H9 (cell line): ENCODE measurements at regions not wholly inside any gene's neighbourhood (a gene's known extent, or its start where the extent isn't known, plus 50 kb on each side); places are given as distances from the start of the nearest gene placed in this dataset.

Source experiments
- DNase-seq: peaks from one replicate; pipeline ENCODE4 v3.0.0-alpha.2; 2017
- H2AFZ ChIP-seq: one replicate; pipeline ENCODE4 v1.6.1; 2013; ENCODE audit warnings: mild to moderate bottlenecking, low read length, control low read depth, moderate library complexity
- H2AK5ac ChIP-seq: 2 replicates; pipeline ENCODE4 v1.6.1; 2013; ENCODE audit warnings: low read length, control low read depth, mixed read lengths; ENCODE audit not compliant: insufficient read length
- H2BK120ac ChIP-seq: one replicate; pipeline ENCODE4 v1.6.1; 2013; ENCODE audit warnings: low read depth, mild to moderate bottlenecking, low read length, control low read depth, inconsistent platforms; ENCODE audit not compliant: poor library complexity, severe bottlenecking
- H2BK12ac ChIP-seq: 2 replicates; pipeline ENCODE4 v1.6.1; 2013; ENCODE audit warnings: low read length, control low read depth, mixed read lengths, low read depth; ENCODE audit not compliant: insufficient read length
- H2BK15ac ChIP-seq: 2 replicates; pipeline ENCODE4 v1.6.1; 2013; ENCODE audit warnings: low read depth, low read length, control low read depth
- H2BK20ac ChIP-seq: one replicate; pipeline ENCODE4 v1.6.1; 2013; ENCODE audit warnings: low read depth, mild to moderate bottlenecking, low read length, control low read depth, inconsistent platforms; ENCODE audit not compliant: poor library complexity, severe bottlenecking
- H2BK5ac ChIP-seq: 2 replicates; pipeline ENCODE4 v1.6.1; 2013; ENCODE audit warnings: low read length, control low read depth, mixed read lengths; ENCODE audit not compliant: insufficient read length
- H3K14ac ChIP-seq: 2 replicates; pipeline ENCODE4 v1.6.1; 2013; ENCODE audit warnings: low read length, control low read depth; ENCODE audit not compliant: insufficient read depth
- H3K18ac ChIP-seq: 2 replicates; pipeline ENCODE4 v1.6.1; 2013; ENCODE audit warnings: low read depth, mild to moderate bottlenecking, mixed read lengths, low read length, control low read depth; ENCODE audit not compliant: insufficient read length
- H3K23ac ChIP-seq: 2 replicates; pipeline ENCODE4 v1.6.1; 2013; ENCODE audit warnings: low read length, control low read depth, mixed read lengths, low read depth; ENCODE audit not compliant: insufficient read length
- H3K23me2 ChIP-seq: 2 replicates; pipeline ENCODE4 v1.6.1; 2013; ENCODE audit warnings: low read depth, mild to moderate bottlenecking, mixed read lengths, low read length, control low read depth; ENCODE audit not compliant: insufficient read length, poor library complexity, severe bottlenecking
- H3K27ac ChIP-seq: 2 replicates; pipeline ENCODE4 v1.5.1; 2013; ENCODE audit warnings: low read length, control low read depth, mixed read lengths, low read depth; ENCODE audit not compliant: insufficient read length
- H3K27me3 ChIP-seq: 2 replicates; pipeline ENCODE4 v1.6.1; 2013; ENCODE audit warnings: low read length, control low read depth, inconsistent platforms; ENCODE audit not compliant: insufficient read depth
- H3K4ac ChIP-seq: 2 replicates; pipeline ENCODE4 v1.6.1; 2013; ENCODE audit warnings: low read depth, mild to moderate bottlenecking, control low read depth, inconsistent platforms, low read length, moderate library complexity
- H3K4me1 ChIP-seq: 2 replicates; pipeline ENCODE4 v1.6.1; 2013; ENCODE audit warnings: low read length, control low read depth, inconsistent platforms; ENCODE audit not compliant: insufficient read depth
- H3K4me2 ChIP-seq: 2 replicates; pipeline ENCODE4 v1.6.1; 2013; ENCODE audit warnings: low read length, control low read depth, mixed read lengths; ENCODE audit not compliant: insufficient read length, insufficient read depth
- H3K56ac ChIP-seq: 2 replicates; pipeline ENCODE4 v1.6.1; 2013; ENCODE audit warnings: low read depth, mild to moderate bottlenecking, mixed read lengths, low read length, control low read depth; ENCODE audit not compliant: insufficient read length
- H3K79me1 ChIP-seq: 2 replicates; pipeline ENCODE4 v1.6.1; 2013; ENCODE audit warnings: low read depth, mild to moderate bottlenecking, moderate library complexity, low read length, control low read depth, inconsistent platforms; ENCODE audit not compliant: insufficient read depth, poor library complexity, severe bottlenecking
- H3K79me2 ChIP-seq: 2 replicates; pipeline ENCODE4 v1.6.1; 2013; ENCODE audit warnings: low read length, control low read depth, inconsistent platforms; ENCODE audit not compliant: insufficient read depth
- H3K9ac ChIP-seq: 2 replicates; pipeline ENCODE4 v1.6.1; 2013; ENCODE audit warnings: low read length, control low read depth, mixed read lengths; ENCODE audit not compliant: insufficient read length; ENCODE audit errors: extremely low read depth
- H3K9me3 ChIP-seq: one replicate; pipeline ENCODE4 v1.6.1; 2013; ENCODE audit warnings: low read depth, low read length, inconsistent platforms; ENCODE audit not compliant: control insufficient read depth
- H3T11ph ChIP-seq: one replicate; pipeline ENCODE4 v1.6.1; 2013; ENCODE audit warnings: mild to moderate bottlenecking, low read length, control low read depth, inconsistent platforms
- H4K20me1 ChIP-seq: one replicate; pipeline ENCODE4 v1.6.1; 2013; ENCODE audit not compliant: control insufficient read depth, insufficient read length, insufficient read depth
- H4K5ac ChIP-seq: 2 replicates; pipeline ENCODE4 v1.6.1; 2013; ENCODE audit warnings: low read depth, mild to moderate bottlenecking, mixed read lengths, low read length, control low read depth; ENCODE audit not compliant: insufficient read length
- H4K8ac ChIP-seq: replicated peaks from 2 replicates; pipeline ENCODE4 v1.6.1; 2013; ENCODE audit warnings: low read length, control low read depth, mixed read lengths, low read depth; ENCODE audit not compliant: insufficient read length
- H4K91ac ChIP-seq: 2 replicates; pipeline ENCODE4 v1.6.1; 2013; ENCODE audit warnings: low read depth, mild to moderate bottlenecking, moderate library complexity, mixed read lengths, low read length, control low read depth; ENCODE audit not compliant: insufficient read length
- H3K27ac Mint-ChIP-seq, 3 experiments: 2 replicates in 2 of 3; 3 replicates in 1 of 3; pipeline ENCODE4 v1.8.0; 2020 to 2021; ENCODE audit warnings: mixed read lengths in 3 of 3, mild to moderate bottlenecking in 1 of 3, moderate library complexity in 1 of 3
- H3K27me3 Mint-ChIP-seq: 2 replicates; pipeline ENCODE4 v1.8.0; 2021; ENCODE audit warnings: low read depth, mild to moderate bottlenecking, moderate library complexity, mixed read lengths
- H3K36me3 Mint-ChIP-seq, 3 experiments: 2 replicates in 2 of 3; 3 replicates in 1 of 3; pipeline ENCODE4 v1.8.0; 2020 to 2021; ENCODE audit warnings: low read depth in 3 of 3, mixed read lengths in 3 of 3; ENCODE audit not compliant: insufficient read depth in 1 of 3
- H3K4me1 Mint-ChIP-seq, 2 experiments: 2 replicates each; pipeline ENCODE4 v1.8.0; 2020; ENCODE audit warnings: mixed read lengths in 2 of 2
- H3K4me3 Mint-ChIP-seq, 2 experiments: 2 replicates in 1 of 2; 3 replicates in 1 of 2; pipeline ENCODE4 v1.8.0; 2020 to 2021; ENCODE audit warnings: mild to moderate bottlenecking in 2 of 2, mixed read lengths in 2 of 2, moderate library complexity in 1 of 2
- H3K9me3 Mint-ChIP-seq, 2 experiments: 2 replicates in 1 of 2; 3 replicates in 1 of 2; pipeline ENCODE4 v1.8.0; 2020; ENCODE audit warnings: mild to moderate bottlenecking in 2 of 2, mixed read lengths in 2 of 2, moderate library complexity in 1 of 2
- WGBS: extraction: QIAGEN DNeasy Blood & Tissue Kit; methylation state at CpG from one replicate; pipeline ENCODE4 v1.1.7; 2013; ENCODE audit warnings: missing lambda C conversion rate, low lambda C conversion rate, mixed read lengths; ENCODE audit not compliant: insufficient read length; ENCODE audit errors: extremely low coverage; 5-methylcytosine and 5-hydroxymethylcytosine counted together
- TF ChIP-seq, protein P1 (sequence below): fragments of 200-600 bp; sonication (generic); conservative IDR thresholded peaks from 3 replicates; pipeline ENCODE4 v1.8.0; 2021; ENCODE audit warnings: antibody characterized with exemption, mild to moderate bottlenecking

DNA sequence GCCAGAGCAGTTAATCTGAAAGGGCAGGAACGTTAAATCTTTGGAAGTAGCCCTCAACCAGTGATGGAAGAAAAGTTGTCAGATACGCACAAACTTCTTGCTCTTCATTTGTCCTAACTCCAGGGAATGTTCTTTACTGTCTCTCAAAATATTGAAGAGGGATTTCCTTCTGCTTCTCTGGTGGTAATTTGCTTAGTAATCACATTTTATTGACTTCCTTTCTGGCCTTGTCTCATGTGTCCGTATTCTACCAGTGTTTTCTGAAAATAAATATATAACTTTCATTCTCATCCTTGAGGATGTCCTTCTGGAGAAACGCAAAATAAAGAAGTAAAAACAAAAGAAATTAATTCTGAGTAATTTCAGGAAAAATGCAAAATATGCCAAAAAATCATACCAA lies 282.1 kb downstream of the CYLC2 start:
- DNase-seq, result no peak
- no peak overlapping the region for H3K14ac ChIP-seq
- H3K36me3 Mint-ChIP-seq, result no peaks in the 10 kb centered on the region
- no peaks in the 10 kb centered on the region for H3K9me3 Mint-ChIP-seq
- H3K4ac ChIP-seq, result no peak overlapping the region
- no peak overlapping the region for H3K4me3 Mint-ChIP-seq
- H2BK20ac ChIP-seq, result no peak overlapping the region
- H4K5ac ChIP-seq, result no peak overlapping the region
- H4K8ac ChIP-seq, result no peak overlapping the region
- no peaks in the 10 kb centered on the region for H3K9me3 ChIP-seq
- H3K27ac ChIP-seq, result no peak overlapping the region
- no peaks in the 10 kb centered on the region for H4K20me1 ChIP-seq
- H4K91ac ChIP-seq, result no peak overlapping the region
- H3K4me1 Mint-ChIP-seq, result no peaks in the 10 kb centered on the region
- H2AK5ac ChIP-seq, result no peak overlapping the region
- H2BK12ac ChIP-seq, result no peak overlapping the region
- no peak overlapping the region for H3K56ac ChIP-seq
- no peak overlapping the region for H3K27ac Mint-ChIP-seq
- no peak overlapping the region for H3K9ac ChIP-seq
- no peaks in the 10 kb centered on the region for H3K27me3 ChIP-seq
- no peaks in the 10 kb centered on the region for H3K27me3 Mint-ChIP-seq
- no peak overlapping the region for H2AFZ ChIP-seq
- no peak overlapping the region for H2BK120ac ChIP-seq
- no peak overlapping the region for H2BK15ac ChIP-seq
- no peaks in the 10 kb centered on the region for H3K4me1 ChIP-seq
- no peak overlapping the region for H3K4me2 ChIP-seq
- H3K18ac ChIP-seq, result no peak overlapping the region
- H3K79me1 ChIP-seq, result no peaks in the 10 kb centered on the region
- whole genome bisulfite sequencing, result no CpG with 5 or more reads among the region's 4 CpGs
- no peaks in the 10 kb centered on the region for H3K79me2 ChIP-seq
- H3T11ph ChIP-seq, result no peak overlapping the region
- TF ChIP-seq, protein P1, sequence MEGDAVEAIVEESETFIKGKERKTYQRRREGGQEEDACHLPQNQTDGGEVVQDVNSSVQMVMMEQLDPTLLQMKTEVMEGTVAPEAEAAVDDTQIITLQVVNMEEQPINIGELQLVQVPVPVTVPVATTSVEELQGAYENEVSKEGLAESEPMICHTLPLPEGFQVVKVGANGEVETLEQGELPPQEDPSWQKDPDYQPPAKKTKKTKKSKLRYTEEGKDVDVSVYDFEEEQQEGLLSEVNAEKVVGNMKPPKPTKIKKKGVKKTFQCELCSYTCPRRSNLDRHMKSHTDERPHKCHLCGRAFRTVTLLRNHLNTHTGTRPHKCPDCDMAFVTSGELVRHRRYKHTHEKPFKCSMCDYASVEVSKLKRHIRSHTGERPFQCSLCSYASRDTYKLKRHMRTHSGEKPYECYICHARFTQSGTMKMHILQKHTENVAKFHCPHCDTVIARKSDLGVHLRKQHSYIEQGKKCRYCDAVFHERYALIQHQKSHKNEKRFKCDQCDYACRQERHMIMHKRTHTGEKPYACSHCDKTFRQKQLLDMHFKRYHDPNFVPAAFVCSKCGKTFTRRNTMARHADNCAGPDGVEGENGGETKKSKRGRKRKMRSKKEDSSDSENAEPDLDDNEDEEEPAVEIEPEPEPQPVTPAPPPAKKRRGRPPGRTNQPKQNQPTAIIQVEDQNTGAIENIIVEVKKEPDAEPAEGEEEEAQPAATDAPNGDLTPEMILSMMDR, result no peak
- H2BK5ac ChIP-seq, result no peak overlapping the region
- H3K23ac ChIP-seq, result no peak overlapping the region
- H3K23me2 ChIP-seq, result no peaks in the 10 kb centered on the region
